ENCODE measurements at regions not wholly inside any gene's neighbourhood (a gene's known extent, or its start where the extent isn't known, plus 50 kb on each side); places are given as distances from the start of the nearest gene placed in this dataset.

DNA sequence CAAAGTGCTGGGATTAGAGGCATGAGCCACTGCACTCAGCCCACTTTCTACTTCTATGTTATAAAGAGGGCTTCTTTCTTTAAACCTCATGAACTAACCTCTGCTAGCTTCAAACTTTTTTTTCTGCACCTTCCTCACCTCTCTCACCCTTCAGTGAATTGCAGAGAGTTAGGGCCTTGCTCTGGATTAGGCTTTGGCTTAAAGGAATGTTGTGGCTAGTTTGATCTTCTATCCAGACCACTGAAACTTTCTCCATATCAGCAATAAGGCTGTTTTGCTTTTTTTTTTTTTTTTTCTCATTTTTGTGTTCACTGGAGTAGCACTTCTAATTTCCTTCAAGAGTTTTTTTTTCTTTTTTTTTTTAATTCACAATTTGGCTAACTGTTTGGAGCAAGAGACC is 216.4 kb upstream of the MAP3K1 start:
- Histone ChIP-seq H3K9me3 (no peaks in the 10 kb centered on the region), H3K4me3 (no peak overlapping the region), H3K4me1 (no peaks in the 10 kb centered on the region), H3K36me3 (no peaks in the 10 kb centered on the region), H3K27ac (no peak overlapping the region), H3K27me3 (no peaks in the 10 kb centered on the region)
- TF ChIP-seq EP300 (IDR thresholded peaks at IDR 0.05) (no peak), POLR2AphosphoS5 (IDR thresholded peaks at IDR 0.05) (no peak), POLR2A (IDR thresholded peaks at IDR 0.05) (no peak)
- TF ChIP-seq, protein P1, sequence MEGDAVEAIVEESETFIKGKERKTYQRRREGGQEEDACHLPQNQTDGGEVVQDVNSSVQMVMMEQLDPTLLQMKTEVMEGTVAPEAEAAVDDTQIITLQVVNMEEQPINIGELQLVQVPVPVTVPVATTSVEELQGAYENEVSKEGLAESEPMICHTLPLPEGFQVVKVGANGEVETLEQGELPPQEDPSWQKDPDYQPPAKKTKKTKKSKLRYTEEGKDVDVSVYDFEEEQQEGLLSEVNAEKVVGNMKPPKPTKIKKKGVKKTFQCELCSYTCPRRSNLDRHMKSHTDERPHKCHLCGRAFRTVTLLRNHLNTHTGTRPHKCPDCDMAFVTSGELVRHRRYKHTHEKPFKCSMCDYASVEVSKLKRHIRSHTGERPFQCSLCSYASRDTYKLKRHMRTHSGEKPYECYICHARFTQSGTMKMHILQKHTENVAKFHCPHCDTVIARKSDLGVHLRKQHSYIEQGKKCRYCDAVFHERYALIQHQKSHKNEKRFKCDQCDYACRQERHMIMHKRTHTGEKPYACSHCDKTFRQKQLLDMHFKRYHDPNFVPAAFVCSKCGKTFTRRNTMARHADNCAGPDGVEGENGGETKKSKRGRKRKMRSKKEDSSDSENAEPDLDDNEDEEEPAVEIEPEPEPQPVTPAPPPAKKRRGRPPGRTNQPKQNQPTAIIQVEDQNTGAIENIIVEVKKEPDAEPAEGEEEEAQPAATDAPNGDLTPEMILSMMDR (IDR thresholded peaks at IDR 0.05): no peak
- intact Hi-C loops (cut with DNase I; ENCODE audit: low total_unique reads): no loop called here
- no peak for DNase-seq

DNA sequence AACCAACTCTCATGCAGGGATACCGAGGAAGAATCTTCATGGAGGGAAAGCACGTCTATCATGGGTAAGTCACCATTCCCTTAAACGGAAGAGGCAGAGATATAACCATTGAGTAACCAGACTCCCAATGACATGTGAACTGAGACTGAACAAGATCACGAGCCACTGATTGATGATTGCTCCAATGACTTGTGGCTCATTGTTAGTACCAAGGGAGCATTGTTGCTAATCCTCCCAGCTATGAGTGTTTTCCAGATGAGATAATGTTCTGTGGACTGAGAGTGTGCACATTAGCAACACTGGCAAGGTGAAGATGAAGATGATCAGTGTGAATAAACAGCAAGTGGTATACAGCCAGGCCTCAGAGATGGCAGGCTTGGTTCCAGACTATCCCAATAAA is 219.2 kb upstream of the MAP3K1 start:
- Histone ChIP-seq H3K27me3 (no peaks in the 10 kb centered on the region), H3K9me3 (no peaks in the 10 kb centered on the region), H3K4me3 (no peak overlapping the region), H3K4me1 (no peaks in the 10 kb centered on the region), H3K36me3 (no peaks in the 10 kb centered on the region), H3K27ac (no peak overlapping the region)
- 83 to 96% (median 92%) methylated on average over 4 of the region's 4 CpGs for WGBS, 5 donors
- DNase-seq: no peak
- TF ChIP-seq POLR2AphosphoS5 (IDR thresholded peaks at IDR 0.05) (no peak), POLR2A (IDR thresholded peaks at IDR 0.05) (no peak), EP300 (IDR thresholded peaks at IDR 0.05) (no peak)
- TF ChIP-seq, protein P1 (IDR thresholded peaks at IDR 0.05): no peak
- intact Hi-C loops (cut with DNase I; ENCODE audit: low total_unique reads): no loop called here

DNA sequence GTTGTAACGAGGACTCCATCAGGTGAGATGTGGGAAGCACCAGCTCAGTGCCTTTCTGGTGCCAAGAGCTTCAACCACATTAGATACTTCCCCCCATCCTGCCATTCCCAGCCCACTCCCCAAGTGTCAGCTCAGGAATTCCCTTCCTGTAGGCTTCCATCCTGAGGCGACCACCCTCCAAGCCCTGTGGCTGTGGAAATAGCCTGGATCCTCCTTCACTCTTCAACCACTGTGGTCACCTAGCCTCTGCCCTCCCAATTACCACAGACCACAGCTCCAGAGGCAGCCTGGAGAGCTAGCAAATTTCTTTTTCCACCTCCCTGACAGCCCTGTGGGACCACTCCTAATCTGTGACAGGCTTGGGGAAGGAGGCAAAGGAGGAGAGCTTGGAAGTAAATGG is 219.8 kb upstream of the MAP3K1 start:
- TF ChIP-seq POLR2AphosphoS5 (IDR thresholded peaks at IDR 0.05) (no peak), EP300 (IDR thresholded peaks at IDR 0.05) (no peak), POLR2A (IDR thresholded peaks at IDR 0.05) (no peak)
- TF ChIP-seq, protein P1 (IDR thresholded peaks at IDR 0.05): no peak
- intact Hi-C loops (cut with DNase I; ENCODE audit: low total_unique reads): no loop called here

DNA sequence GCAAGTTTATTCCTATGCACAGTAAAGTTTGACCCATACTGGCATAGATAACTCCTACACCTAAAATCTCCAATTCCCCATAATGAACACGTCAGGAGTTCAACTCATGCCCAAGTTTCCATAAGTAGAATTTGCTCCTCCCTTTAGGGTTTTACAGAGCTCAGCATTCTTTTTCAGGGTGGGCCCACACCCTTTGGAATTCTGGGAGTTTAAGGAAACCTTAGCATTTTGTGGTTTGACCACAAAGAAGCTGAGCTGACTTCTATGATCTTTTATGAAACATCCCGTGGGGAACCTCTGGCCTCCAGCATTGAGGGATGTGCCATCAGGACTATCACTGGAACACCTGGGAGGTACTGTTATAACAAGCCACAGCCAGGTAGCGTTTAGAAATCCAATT is 220.6 kb upstream of the MAP3K1 start:
- Histone ChIP-seq H3K36me3 (no peaks in the 10 kb centered on the region), H3K27me3 (no peaks in the 10 kb centered on the region), H3K4me3 (no peak overlapping the region), H3K4me1 (no peaks in the 10 kb centered on the region), H3K27ac (no peak overlapping the region), H3K9me3 (no peaks in the 10 kb centered on the region)
- intact Hi-C loops (cut with DNase I; ENCODE audit: low total_unique reads): no loop called here
- 78 to 91% (median 88%) methylated on average over 3 of the region's 3 CpGs for WGBS, 5 donors
- no peak for DNase-seq
- TF ChIP-seq, protein P1 (IDR thresholded peaks at IDR 0.05): no peak
- TF ChIP-seq EP300 (IDR thresholded peaks at IDR 0.05): no peak
- TF ChIP-seq POLR2AphosphoS5 (IDR thresholded peaks at IDR 0.05): no peak
- TF ChIP-seq POLR2A (IDR thresholded peaks at IDR 0.05): no peak

More for the DNA sequence above, 219.8 kb upstream of the MAP3K1 start:
- Histone ChIP-seq H3K9me3 (no peaks in the 10 kb centered on the region), H3K4me1 (no peaks in the 10 kb centered on the region), H3K27ac (no peak overlapping the region), H3K4me3 (no peak overlapping the region), H3K27me3 (no peaks in the 10 kb centered on the region), H3K36me3 (no peaks in the 10 kb centered on the region)
- DNase-seq: no peak
- WGBS, 5 donors: 84 to 96% (median 95%) methylated on average over 2 of the region's 2 CpGs

Data from stomach (tissue), 8 donors.